Duodenal mucosa (tissue), 2 donors: ENCODE measurements at regions not wholly inside any gene's neighbourhood (a gene's known extent, or its start where the extent isn't known, plus 50 kb on each side); places are given as distances from the start of the nearest gene placed in this dataset.
"Not testable (repeated sequence)": the region's sequence is repeated elsewhere in the genome, so short reads cannot be mapped to it uniquely, and the experiment has no call there.

Source experiments
- H3K27ac ChIP-seq: one replicate; pipeline ENCODE4 v1.7.0; 2013; ENCODE audit warnings: low read depth, low read length
- H3K27me3 ChIP-seq, 2 donors: one replicate each; pipeline ENCODE4 v1.7.0; 2013; ENCODE audit warnings: low read length in 2 of 2, control low read depth in 1 of 2; ENCODE audit not compliant: insufficient read depth in 2 of 2, control insufficient read depth in 1 of 2
- H3K36me3 ChIP-seq, 2 donors: one replicate each; pipeline ENCODE4 v1.7.0; 2013; ENCODE audit warnings: low read length in 2 of 2, control low read depth in 1 of 2; ENCODE audit not compliant: insufficient read depth in 2 of 2, control insufficient read depth in 1 of 2
- H3K4me1 ChIP-seq, 2 donors: one replicate each; pipeline ENCODE4 v1.7.0; 2013; ENCODE audit warnings: low read length in 2 of 2, control low read depth in 1 of 2; ENCODE audit not compliant: insufficient read depth in 2 of 2, control insufficient read depth in 1 of 2
- H3K4me3 ChIP-seq, 2 donors: one replicate each; pipeline ENCODE4 v1.7.0; 2013; ENCODE audit warnings: low read length in 2 of 2, low read depth in 1 of 2
- H3K9ac ChIP-seq, 2 donors: one replicate each; pipeline ENCODE4 v1.7.0; 2013; ENCODE audit warnings: low read length in 2 of 2, low read depth in 1 of 2
- H3K9me3 ChIP-seq, 2 donors: one replicate each; pipeline ENCODE4 v1.7.0; 2013; ENCODE audit warnings: low read length in 2 of 2, control low read depth in 1 of 2; ENCODE audit not compliant: control insufficient read depth in 1 of 2

DNA sequence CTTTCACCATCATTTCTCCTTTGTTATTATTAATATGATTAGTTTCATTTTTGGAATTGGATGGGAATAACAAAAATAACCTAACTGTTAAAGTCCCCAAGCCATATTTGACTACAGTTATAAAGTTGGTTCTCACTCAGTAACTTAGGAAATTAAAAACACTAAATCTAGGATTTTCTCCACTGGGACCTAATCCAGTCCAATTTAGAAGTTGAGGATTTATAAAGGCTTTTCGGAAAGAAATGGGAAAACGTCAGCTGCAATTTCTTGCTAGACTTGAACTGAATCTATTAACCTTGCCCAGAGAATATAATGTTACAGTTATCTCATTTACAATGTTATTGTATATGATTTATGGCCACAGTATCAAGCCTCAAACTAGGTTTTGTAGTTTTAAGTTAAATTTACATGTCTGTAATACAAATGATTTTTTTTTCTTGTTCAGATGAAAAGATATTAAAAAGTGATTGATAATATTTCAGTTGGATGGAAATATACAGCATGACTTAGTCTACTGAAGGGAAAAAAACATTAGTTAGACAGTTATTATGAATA lies 524.3 kb upstream of the GRAMD2B start:
- no peak overlapping the region for H3K27ac ChIP-seq

DNA sequence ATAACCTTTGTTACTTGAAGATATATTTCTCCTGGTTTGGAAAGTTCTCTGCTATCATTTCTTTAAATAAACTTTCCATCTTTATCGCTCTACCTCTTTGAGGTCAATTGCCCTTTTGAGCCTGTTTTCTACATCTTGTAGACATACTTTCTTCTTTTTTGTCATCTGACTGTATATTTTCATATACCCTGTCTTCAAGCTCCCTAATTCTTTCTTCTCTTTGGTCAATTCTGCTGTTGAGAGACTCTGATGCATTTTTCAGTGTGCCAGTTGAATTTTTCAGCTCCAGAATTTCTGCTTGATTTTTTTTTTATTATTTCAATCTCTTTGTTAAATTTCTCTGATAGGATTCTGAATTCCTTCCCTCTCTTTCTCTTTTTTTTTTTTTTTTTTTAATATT lies 511.2 kb upstream of the GRAMD2B start:
- Histone ChIP-seq H3K27me3 (no peaks in the 10 kb centered on the region), H3K9ac (no peak overlapping the region), H3K36me3 (no peaks in the 10 kb centered on the region), H3K4me1 (no peaks in the 10 kb centered on the region), H3K4me3 (no peak overlapping the region), H3K9me3 (peaks cover 2 to 6% of the 10 kb centered on the region in 2 donors), H3K27ac (no peak overlapping the region)

More for the DNA sequence above, 524.3 kb upstream of the GRAMD2B start:
- Histone ChIP-seq H3K4me3 (no peak overlapping the region), H3K4me1 (no peaks in the 10 kb centered on the region), H3K36me3 (no peaks in the 10 kb centered on the region), H3K9ac (no peak overlapping the region), H3K9me3 (no peaks in the 10 kb centered on the region), H3K27me3 (no peaks in the 10 kb centered on the region)

DNA sequence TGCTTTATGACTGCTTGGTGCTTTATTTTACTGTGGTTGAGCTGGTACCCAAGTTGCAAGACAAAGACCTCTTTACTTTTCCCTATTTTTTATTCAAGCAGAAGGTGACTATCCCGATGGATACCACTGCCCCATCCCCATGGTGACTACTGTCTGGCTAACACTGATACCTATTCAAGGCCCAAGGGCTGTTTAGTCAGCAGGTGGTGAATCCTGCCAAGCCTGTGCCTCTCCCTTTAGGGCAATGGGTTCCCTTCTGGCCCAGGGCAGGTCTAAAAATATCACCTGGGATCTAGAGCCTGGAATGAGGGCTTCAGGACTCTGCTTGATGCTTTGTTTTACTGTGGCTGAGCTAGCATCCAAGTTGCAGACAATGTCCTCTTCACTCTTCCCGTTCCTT lies 510.0 kb upstream of the GRAMD2B start:
- Histone ChIP-seq H3K27ac (no peak overlapping the region), H3K27me3 (no peaks in the 10 kb centered on the region), H3K4me3 (no peak overlapping the region), H3K4me1 (no peaks in the 10 kb centered on the region), H3K9me3 (peaks cover under 1 to 2% of the 10 kb centered on the region in 2 donors), H3K36me3 (no peaks in the 10 kb centered on the region), H3K9ac (no peak overlapping the region)

DNA sequence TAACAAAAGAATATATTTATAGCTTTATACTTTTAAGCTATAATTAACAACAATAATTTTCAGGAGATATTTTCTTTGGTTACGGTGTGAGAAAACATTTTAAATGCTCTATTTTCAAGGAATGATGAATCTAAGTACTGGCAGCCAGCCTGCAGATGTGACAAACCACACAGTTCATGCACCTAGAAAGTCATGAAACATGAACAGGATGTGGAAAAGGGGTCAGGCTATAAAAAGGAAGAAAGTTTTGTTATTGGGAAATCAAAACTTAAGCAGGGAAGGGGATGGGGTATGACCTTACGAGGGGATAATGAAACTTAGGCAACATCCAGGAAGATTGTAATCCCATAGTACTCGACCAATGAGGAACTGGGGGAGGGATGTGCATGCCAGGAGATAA lies 508.7 kb upstream of the GRAMD2B start:
- Histone ChIP-seq H3K9ac (no peak overlapping the region), H3K9me3 (no peaks in the 10 kb centered on the region), H3K36me3 (no peaks in the 10 kb centered on the region), H3K27ac (no peak overlapping the region), H3K4me3 (no peak overlapping the region), H3K4me1 (no peaks in the 10 kb centered on the region), H3K27me3 (no peaks in the 10 kb centered on the region)

DNA sequence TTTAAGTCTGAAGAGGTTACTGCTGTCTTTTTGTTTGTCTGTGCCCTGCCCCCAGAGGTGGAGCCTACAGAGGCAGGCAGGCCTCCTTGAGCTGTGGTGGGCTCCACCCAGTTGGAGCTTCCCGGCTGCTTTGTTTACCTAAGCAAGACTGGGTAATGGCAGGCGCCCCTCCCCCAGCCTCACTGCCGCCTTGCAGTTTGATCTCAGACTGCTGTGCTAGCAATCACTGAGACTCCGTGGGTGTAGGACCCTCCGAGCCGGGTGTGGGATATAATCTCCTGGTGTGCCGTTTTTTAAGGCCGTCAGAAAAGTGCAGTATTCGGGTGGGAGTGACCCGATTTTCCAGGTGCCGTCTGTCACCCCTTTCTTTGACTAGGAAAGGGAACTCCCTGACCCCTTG lies 499.3 kb upstream of the GRAMD2B start:
- not testable (repeated sequence) for H3K27ac ChIP-seq, H3K36me3 ChIP-seq, H3K9me3 ChIP-seq, H3K4me1 ChIP-seq, H3K9ac ChIP-seq, H3K4me3 ChIP-seq, H3K27me3 ChIP-seq

DNA sequence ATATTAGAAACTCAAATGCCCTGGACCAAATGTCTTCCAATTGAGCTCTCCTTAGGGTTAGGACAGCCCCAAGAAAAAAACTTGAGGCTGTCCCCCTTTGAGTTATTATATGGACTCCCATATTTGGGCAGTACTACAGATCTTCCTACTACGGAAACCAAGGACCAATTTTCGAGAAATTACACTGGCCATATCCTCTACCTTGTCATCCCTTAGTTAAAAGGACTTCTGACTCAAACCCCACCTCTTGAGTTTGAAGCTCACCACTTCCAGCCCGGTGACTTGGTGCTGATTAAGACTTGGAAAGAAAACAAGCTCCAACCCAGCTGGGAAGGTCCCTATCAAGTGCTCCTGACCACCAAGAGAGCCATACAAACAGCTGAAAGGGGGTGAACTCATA lies 497.0 kb upstream of the GRAMD2B start:
- Histone ChIP-seq H3K4me3 (no peak overlapping the region), H3K9ac (no peak overlapping the region), H3K9me3 (peaks cover 0 to 3% of the 10 kb centered on the region in 2 donors), H3K36me3 (no peaks in the 10 kb centered on the region), H3K27me3 (no peaks in the 10 kb centered on the region), H3K27ac (no peak overlapping the region), H3K4me1 (no peaks in the 10 kb centered on the region)

DNA sequence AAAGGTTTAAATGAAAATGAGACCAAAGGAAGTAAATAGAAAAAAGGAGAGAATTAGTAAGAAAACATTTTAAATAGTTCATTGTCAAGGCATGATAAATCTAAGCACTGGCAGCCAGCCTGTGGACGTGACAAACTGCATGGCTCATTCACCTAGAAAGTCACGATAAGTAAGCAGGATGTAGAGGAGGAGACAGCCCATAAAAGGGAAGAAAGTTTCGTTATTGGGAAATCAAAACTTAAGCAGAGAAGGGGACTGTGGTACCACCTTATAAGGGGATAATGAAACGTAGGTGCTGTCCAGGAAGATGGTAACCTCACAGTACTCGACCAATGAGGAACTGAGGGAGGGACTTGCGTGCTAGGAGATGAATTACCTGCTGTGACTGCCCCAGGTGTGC lies 494.5 kb upstream of the GRAMD2B start:
- peaks cover 0 to 3% of the 10 kb centered on the region in 2 donors for H3K9me3 ChIP-seq
- no peaks in the 10 kb centered on the region for H3K36me3 ChIP-seq
- H3K9ac ChIP-seq = no peak overlapping the region
- no peaks in the 10 kb centered on the region for H3K4me1 ChIP-seq
- H3K27ac ChIP-seq = no peak overlapping the region
- no peak overlapping the region for H3K4me3 ChIP-seq
- no peaks in the 10 kb centered on the region for H3K27me3 ChIP-seq

DNA sequence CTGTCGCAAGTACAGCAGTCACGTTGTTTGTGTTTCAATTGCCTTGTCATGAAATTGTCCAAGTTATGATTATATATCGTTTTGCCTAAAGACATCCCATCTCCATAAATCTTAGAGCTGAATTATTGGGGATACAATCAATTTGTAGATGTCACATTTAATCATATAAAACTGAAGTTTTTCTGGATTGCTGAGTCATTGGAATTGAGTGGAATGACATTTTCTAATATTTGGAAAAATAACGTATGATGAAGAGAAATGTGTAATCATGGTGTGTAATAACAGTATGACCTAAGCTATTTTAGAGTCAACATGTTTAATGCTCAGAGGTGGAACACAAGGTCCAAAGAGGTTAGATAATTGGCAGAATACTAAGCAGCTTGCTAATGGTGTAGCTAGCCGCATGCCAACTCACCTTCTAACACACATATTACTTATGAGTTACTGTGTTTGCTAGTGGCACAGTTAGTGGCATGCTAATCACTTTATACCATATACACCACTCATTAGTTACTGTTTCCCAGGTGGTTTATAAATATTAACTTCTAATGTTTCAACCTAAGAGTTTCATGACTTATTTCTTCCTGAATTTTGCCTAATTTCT lies 473.1 kb upstream of the GRAMD2B start:
- Histone ChIP-seq H3K9me3 (no peaks in the 10 kb centered on the region), H3K4me1 (no peaks in the 10 kb centered on the region), H3K36me3 (no peaks in the 10 kb centered on the region), H3K27me3 (no peaks in the 10 kb centered on the region), H3K4me3 (no peak overlapping the region), H3K27ac (no peak overlapping the region), H3K9ac (no peak overlapping the region)

DNA sequence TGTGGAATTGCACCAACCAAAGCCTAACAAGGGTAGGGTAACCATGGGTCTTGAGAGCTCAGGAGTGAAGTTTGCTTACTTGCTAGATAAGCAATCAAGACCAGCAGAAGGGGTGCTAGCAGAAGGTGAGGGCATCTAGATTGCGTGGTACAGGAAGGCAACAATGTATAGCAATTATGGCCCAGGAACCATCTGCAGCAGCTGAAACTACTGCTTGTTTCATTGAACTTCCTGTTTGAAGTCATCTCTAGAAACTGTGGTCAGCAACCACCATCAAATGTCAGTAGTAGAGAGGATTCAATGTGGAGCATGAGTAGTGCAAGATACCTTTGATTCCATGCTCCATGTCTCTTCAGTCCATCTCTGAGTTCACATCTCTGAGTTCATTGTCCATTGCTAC lies 462.1 kb upstream of the GRAMD2B start:
- Histone ChIP-seq H3K9ac (no peak overlapping the region), H3K27ac (no peak overlapping the region), H3K36me3 (no peaks in the 10 kb centered on the region), H3K27me3 (no peaks in the 10 kb centered on the region), H3K4me1 (no peaks in the 10 kb centered on the region), H3K9me3 (no peaks in the 10 kb centered on the region), H3K4me3 (no peak overlapping the region)

DNA sequence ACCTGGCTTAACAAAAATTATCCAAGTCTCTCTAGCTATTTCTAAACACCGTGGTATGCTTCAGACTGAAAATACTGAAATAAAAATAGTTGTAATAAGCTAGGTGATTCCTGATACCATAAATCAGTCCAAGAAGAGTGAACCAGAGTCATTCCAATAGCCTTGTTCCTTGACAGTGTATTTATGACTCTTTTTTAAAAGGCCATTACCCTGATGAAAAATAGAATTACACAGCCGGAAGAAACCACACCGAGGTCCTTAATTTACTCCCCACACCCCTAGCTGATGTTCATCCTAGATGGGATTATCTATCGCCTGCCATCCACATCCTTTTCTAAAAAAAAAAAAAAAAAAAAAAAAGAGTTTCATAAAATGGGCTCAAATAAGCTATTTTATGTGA lies 457.6 kb upstream of the GRAMD2B start:
- H3K9me3 ChIP-seq = no peaks in the 10 kb centered on the region

DNA sequence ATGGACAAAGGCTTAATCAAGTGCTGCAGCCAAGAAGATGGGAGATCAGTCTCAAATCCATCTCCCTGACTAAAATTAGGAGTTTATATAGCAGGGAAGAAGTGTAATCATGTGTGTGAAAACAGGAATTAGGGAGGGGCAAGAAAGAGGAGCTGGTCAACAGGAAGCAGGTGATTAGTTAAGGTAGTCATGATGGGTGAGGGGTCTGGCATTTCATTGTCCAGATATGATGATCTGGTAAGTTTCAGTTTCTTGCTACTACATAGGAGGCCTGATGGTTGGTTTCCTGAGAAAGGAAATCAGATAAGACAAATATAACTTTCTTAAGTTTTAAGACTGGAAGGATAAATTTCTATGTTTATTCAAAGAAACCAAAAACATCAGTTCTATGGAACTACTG lies 455.6 kb upstream of the GRAMD2B start:
- Histone ChIP-seq H3K9ac (no peak overlapping the region), H3K27me3 (no peaks in the 10 kb centered on the region), H3K9me3 (no peaks in the 10 kb centered on the region), H3K4me1 (no peaks in the 10 kb centered on the region), H3K4me3 (no peak overlapping the region), H3K27ac (no peak overlapping the region), H3K36me3 (no peaks in the 10 kb centered on the region)

More for the DNA sequence above, 457.6 kb upstream of the GRAMD2B start:
- Histone ChIP-seq H3K27me3 (no peaks in the 10 kb centered on the region), H3K4me3 (no peak overlapping the region), H3K9ac (no peak overlapping the region), H3K4me1 (no peaks in the 10 kb centered on the region), H3K36me3 (no peaks in the 10 kb centered on the region), H3K27ac (no peak overlapping the region)
